Coronary artery (tissue), 2 donors: ENCODE measurements at regions not wholly inside any gene's neighbourhood (a gene's known extent, or its start where the extent isn't known, plus 50 kb on each side); places are given as distances from the start of the nearest gene placed in this dataset.
"Not testable (repeated sequence)": the region's sequence is repeated elsewhere in the genome, so short reads cannot be mapped to it uniquely, and the experiment has no call there.

ENCODE experiments used
- DNase-seq: peaks from one replicate; pipeline ENCODE4 v3.0.0-alpha.2; 2017; ENCODE audit warnings: low spot score
- H3K27ac ChIP-seq, 2 donors: fragments of 200-600 bp; sonication (generic); one replicate each; pipeline ENCODE4 v1.5.1; 2016 to 2019
- H3K4me3 ChIP-seq: fragments of 200-600 bp; sonication (generic); 2 replicates; pipeline ENCODE4 v1.5.1; 2016; ENCODE audit warnings: mild to moderate bottlenecking, moderate library complexity
- CTCF ChIP-seq: fragments of 200-600 bp; sonication (generic); IDR thresholded peaks from one replicate; pipeline ENCODE4 v1.5.1; 2019; ENCODE audit warnings: antibody characterized with exemption

- DNase-seq, result no peak
- H3K4me3 ChIP-seq, result no peak overlapping the region
- peak overlapping the region; percentile 32 to 76 for H3K27ac ChIP-seq
- TF ChIP-seq CTCF, result no peak
Measured at GRCh38 chr3:150237490-150237889, 170.6 kb upstream of the TSC22D2 start.

- H3K27ac ChIP-seq, result peak overlapping the region; percentile 56 to 76
- H3K4me3 ChIP-seq, result no peak overlapping the region
- DNase-seq, result no peak
- no peak for TF ChIP-seq CTCF
Measured at GRCh38 chr3:150236316-150237082, 171.6 kb upstream of the TSC22D2 start.

GRCh38 chr3:150235799-150236198 lies 172.3 kb upstream of the TSC22D2 start:
- Histone ChIP-seq H3K4me3 (no peak overlapping the region), H3K27ac (peak overlapping the region; percentile 56 to 76)
- DNase-seq, result no peak
- no peak for TF ChIP-seq CTCF

GRCh38 chr3:150232992-150233451 lies 175.1 kb upstream of the TSC22D2 start:
- TF ChIP-seq CTCF, result no peak
- Histone ChIP-seq H3K4me3 (no peak overlapping the region), H3K27ac (peak overlapping the region in 1 of 2 donors; percentile 33)
- DNase-seq, result no peak

- DNase-seq, result no peak
- no peak for TF ChIP-seq CTCF
- Histone ChIP-seq H3K27ac (no peak overlapping the region), H3K4me3 (no peak overlapping the region)
Measured at GRCh38 chr3:150230037-150230436, 178.1 kb upstream of the TSC22D2 start.

- DNase-seq, H3K27ac ChIP-seq, H3K4me3 ChIP-seq: not testable (repeated sequence)
Measured at GRCh38 chr3:150228626-150229025, 179.5 kb upstream of the TSC22D2 start.

GRCh38 chr3:150227839-150228238 lies 180.3 kb upstream of the TSC22D2 start:
- no peak overlapping the region for H3K27ac ChIP-seq
- no peak overlapping the region for H3K4me3 ChIP-seq
- DNase-seq, result no peak
- TF ChIP-seq CTCF, result peak; percentile 55
